ENCODE measurements at regions not wholly inside any gene's neighbourhood (a gene's known extent, or its start where the extent isn't known, plus 50 kb on each side); places are given as distances from the start of the nearest gene placed in this dataset.

DNA sequence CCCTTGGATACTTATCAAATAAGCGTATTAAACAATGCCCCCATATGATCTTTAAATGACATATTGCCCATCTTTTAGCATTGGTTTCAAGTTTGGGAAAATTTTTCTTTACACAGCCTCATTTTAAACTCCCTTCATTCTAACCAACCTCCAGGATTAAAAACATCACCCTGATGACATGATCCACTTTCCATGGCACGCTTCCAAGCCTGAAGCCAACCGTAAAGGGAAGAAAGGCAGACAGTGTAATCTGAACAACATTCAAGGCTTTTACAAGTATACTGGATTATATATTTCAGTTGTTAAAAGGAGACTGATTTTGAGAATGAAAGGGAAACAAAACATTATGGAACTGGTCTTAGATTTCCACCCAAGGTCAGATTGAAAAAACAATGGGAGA, 1721.9 kb downstream of the OLFM4 start:
- H3K4me3 ChIP-seq (ENCODE audit: low read depth, low read length) = no peak overlapping the region
- no peak for DNase-seq (ENCODE audit: low read depth)
- TF ChIP-seq, protein P1, sequence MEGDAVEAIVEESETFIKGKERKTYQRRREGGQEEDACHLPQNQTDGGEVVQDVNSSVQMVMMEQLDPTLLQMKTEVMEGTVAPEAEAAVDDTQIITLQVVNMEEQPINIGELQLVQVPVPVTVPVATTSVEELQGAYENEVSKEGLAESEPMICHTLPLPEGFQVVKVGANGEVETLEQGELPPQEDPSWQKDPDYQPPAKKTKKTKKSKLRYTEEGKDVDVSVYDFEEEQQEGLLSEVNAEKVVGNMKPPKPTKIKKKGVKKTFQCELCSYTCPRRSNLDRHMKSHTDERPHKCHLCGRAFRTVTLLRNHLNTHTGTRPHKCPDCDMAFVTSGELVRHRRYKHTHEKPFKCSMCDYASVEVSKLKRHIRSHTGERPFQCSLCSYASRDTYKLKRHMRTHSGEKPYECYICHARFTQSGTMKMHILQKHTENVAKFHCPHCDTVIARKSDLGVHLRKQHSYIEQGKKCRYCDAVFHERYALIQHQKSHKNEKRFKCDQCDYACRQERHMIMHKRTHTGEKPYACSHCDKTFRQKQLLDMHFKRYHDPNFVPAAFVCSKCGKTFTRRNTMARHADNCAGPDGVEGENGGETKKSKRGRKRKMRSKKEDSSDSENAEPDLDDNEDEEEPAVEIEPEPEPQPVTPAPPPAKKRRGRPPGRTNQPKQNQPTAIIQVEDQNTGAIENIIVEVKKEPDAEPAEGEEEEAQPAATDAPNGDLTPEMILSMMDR (conservative IDR thresholded peaks at IDR 0.05; ENCODE audit: low read depth, low read length) = no peak

DNA sequence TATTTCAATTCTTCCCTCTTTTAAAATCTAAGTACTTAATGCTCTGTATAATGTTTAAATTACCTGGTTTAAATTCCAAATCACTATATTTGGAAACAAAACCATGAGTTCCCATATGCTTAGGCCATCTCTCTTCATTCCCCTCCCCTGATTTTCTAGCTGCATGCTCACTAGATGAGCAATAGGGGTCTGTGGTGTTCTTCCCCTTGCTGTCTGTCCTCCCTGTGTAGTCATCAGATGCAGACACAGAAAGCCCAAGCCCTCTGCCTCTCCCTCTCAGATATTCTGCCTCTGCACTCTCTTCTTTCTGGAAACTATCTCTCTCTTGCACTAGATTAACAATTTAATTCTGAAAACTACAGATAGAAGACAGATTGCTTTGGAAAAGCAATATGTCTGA, 1730.2 kb downstream of the OLFM4 start:
- H3K4me3 ChIP-seq (ENCODE audit: low read depth, low read length) = no peak overlapping the region
- DNase-seq (ENCODE audit: low read depth) = no peak
- TF ChIP-seq, protein P1 (conservative IDR thresholded peaks at IDR 0.05; ENCODE audit: low read depth, low read length) = no peak

GRCh38 chr13:54768214-54768613, 1739.6 kb downstream of the OLFM4 start:
- no peak overlapping the region for H3K4me3 ChIP-seq (ENCODE audit: low read depth, low read length)
- TF ChIP-seq, protein P1 (conservative IDR thresholded peaks at IDR 0.05; ENCODE audit: low read depth, low read length) = no peak
- DNase-seq (ENCODE audit: low read depth) = no peak

DNA sequence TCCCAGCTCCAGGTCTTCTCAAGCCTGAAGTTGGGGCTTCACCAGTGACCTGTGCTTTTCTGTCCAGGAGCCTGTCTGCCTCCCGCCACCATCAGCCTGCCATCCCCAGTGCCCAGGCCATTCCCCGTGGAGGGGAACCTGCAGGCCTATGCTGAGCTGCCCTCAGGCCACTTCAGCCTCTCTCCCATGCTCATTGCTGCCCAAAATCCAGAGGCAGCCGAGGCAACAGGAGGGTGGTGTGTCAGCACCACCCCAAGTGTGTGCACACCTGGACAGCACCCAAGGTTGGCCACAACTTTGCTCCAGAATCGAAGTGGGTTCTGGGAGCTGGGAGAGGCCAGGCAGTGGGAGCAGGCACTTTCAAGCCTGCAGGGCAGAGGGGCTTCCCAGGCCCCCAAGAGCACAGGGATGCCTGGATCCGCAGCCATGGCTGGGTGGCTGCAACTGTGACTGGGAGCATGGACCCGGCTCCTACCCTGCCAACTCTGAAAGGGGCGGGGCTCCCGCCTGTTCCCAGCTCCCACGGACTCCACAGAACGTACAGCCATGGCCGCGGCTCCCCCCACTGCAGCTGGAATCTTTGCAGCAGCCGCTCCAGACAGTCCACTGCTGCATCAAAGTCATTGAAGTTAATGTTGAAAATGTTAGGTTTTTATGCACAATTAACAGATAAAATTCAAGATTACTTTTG, 1747.0 kb downstream of the OLFM4 start:
- DNase-seq (ENCODE audit: low read depth) = no peak
- H3K4me3 ChIP-seq (ENCODE audit: low read depth, low read length) = no peak overlapping the region
- TF ChIP-seq, protein P1 (conservative IDR thresholded peaks at IDR 0.05; ENCODE audit: low read depth, low read length) = no peak

GRCh38 chr13:54787754-54788153, 1759.1 kb downstream of the OLFM4 start:
- no peak overlapping the region for H3K4me3 ChIP-seq (ENCODE audit: low read depth, low read length)
- DNase-seq (ENCODE audit: low read depth) = no peak
- TF ChIP-seq, protein P1 (conservative IDR thresholded peaks at IDR 0.05; ENCODE audit: low read depth, low read length) = no peak

- TF ChIP-seq, protein P1 (conservative IDR thresholded peaks at IDR 0.05; ENCODE audit: low read depth, low read length) = no peak
- no peak for DNase-seq (ENCODE audit: low read depth)
- H3K4me3 ChIP-seq (ENCODE audit: low read depth, low read length) = no peak overlapping the region
Measured at GRCh38 chr13:54799621-54800226, 1771.1 kb downstream of the OLFM4 start.

GRCh38 chr13:54802226-54802625, 1773.6 kb downstream of the OLFM4 start:
- DNase-seq (ENCODE audit: low read depth) = no peak
- H3K4me3 ChIP-seq (ENCODE audit: low read depth, low read length) = no peak overlapping the region

More at GRCh38 chr13:54802226-54802625, 1773.6 kb downstream of the OLFM4 start:
- TF ChIP-seq, protein P1 (conservative IDR thresholded peaks at IDR 0.05; ENCODE audit: low read depth, low read length) = no peak
